A673 (cell line): ENCODE measurements at regions not wholly inside any gene's neighbourhood (a gene's known extent, or its start where the extent isn't known, plus 50 kb on each side); places are given as distances from the start of the nearest gene placed in this dataset.

Experiments
- EZH2 ChIP-seq: fragments of 200-600 bp; sonication (generic); IDR thresholded peaks from 2 replicates; pipeline ENCODE4 v1.6.1; 2017; ENCODE audit warnings: borderline replicate concordance, low read depth, mild to moderate bottlenecking, mixed read lengths, antibody characterized with exemption, low read length; ENCODE audit not compliant: poor library complexity, severe bottlenecking
- TF ChIP-seq, protein P1 (sequence below): fragments of 300-800, 200-600 bp; sonication (generic); conservative IDR thresholded peaks from 2 replicates; pipeline ENCODE4 v1.5.1; 2017; ENCODE audit warnings: low read depth, mild to moderate bottlenecking, antibody characterized with exemption, low read length, moderate library complexity, mixed read lengths

- TF ChIP-seq, protein P1, sequence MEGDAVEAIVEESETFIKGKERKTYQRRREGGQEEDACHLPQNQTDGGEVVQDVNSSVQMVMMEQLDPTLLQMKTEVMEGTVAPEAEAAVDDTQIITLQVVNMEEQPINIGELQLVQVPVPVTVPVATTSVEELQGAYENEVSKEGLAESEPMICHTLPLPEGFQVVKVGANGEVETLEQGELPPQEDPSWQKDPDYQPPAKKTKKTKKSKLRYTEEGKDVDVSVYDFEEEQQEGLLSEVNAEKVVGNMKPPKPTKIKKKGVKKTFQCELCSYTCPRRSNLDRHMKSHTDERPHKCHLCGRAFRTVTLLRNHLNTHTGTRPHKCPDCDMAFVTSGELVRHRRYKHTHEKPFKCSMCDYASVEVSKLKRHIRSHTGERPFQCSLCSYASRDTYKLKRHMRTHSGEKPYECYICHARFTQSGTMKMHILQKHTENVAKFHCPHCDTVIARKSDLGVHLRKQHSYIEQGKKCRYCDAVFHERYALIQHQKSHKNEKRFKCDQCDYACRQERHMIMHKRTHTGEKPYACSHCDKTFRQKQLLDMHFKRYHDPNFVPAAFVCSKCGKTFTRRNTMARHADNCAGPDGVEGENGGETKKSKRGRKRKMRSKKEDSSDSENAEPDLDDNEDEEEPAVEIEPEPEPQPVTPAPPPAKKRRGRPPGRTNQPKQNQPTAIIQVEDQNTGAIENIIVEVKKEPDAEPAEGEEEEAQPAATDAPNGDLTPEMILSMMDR, result no peak
- no peak for TF ChIP-seq EZH2
Measured at GRCh38 chr2:15769676-15770547, 170.4 kb upstream of the MYCN start.
